Lower leg skin (tissue), 4 donors: ENCODE measurements at regions not wholly inside any gene's neighbourhood (a gene's known extent, or its start where the extent isn't known, plus 50 kb on each side); places are given as distances from the start of the nearest gene placed in this dataset.

Experiments used
- DNase-seq, 2 donors: peaks; one replicate each; pipeline ENCODE4 v3.0.0-alpha.2; 2019; ENCODE audit warnings: low spot score in 2 of 2
- H3K4me3 ChIP-seq: fragments of 200-600 bp; sonication (generic); 2 replicates; pipeline ENCODE4 v1.5.1; 2017; ENCODE audit warnings: mild to moderate bottlenecking, low read depth; ENCODE audit not compliant: poor library complexity, severe bottlenecking
- POLR2A ChIP-seq, 2 donors: fragments of 450-650 bp; IDR thresholded peaks; one replicate each; pipeline ENCODE4 v1.6.1; 2016 to 2017; ENCODE audit warnings: antibody characterized with exemption in 2 of 2, mild to moderate bottlenecking in 1 of 2, moderate library complexity in 1 of 2
- WGBS, 2 donors: methylation state at CpG; one replicate each; pipeline ENCODE4 v1.1.5; 2018; 5-methylcytosine and 5-hydroxymethylcytosine counted together
- intact Hi-C: fragments of 100-400 bp; cut with DNase I; formaldehyde crosslinking; loops from one replicate; pipeline ENCODE4 v1.15.0; 2023; ENCODE audit warnings: low total_unique reads
- TF ChIP-seq, protein P1 (sequence below), 3 donors: fragments of 450-650 bp; IDR thresholded peaks; one replicate each; pipeline ENCODE4 v1.5.1; 2016; ENCODE audit warnings: antibody characterized with exemption in 3 of 3, mild to moderate bottlenecking in 3 of 3, moderate library complexity in 2 of 3

DNA sequence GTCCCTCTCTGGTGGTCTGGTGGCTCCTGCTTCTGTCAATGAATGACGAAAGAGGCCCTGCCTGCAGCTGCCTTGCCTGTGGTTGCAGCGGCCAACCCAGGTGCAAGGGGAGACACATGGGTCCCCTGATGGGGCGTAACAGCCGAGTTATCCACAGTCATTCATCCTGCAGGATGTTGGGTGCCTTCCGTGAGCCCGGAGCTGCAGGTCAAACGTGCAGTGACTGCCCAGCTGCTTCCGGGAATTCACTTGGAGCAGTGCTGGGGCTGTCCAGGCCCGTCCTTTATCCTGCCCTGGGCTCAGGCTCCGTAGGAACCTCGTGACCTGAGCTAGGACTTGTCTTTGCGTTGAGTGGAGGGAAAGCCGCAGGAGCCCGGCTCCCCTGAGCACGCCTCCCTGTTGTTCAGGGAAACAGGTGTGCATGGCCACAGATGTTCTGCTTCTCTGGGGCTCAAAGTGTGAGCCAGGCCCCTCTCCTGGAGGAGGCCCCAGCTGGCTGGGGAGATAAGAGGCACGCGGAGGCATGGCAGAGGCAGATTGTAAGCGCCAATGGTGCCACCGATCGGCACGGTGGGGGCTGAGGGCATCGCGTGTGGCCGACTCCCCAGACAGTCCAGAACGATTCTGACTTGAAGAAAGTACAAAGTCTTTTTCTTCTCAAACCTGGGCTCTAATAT, 635.4 kb downstream of the BRD1 start:
- no peak for DNase-seq
- TF ChIP-seq, protein P1, sequence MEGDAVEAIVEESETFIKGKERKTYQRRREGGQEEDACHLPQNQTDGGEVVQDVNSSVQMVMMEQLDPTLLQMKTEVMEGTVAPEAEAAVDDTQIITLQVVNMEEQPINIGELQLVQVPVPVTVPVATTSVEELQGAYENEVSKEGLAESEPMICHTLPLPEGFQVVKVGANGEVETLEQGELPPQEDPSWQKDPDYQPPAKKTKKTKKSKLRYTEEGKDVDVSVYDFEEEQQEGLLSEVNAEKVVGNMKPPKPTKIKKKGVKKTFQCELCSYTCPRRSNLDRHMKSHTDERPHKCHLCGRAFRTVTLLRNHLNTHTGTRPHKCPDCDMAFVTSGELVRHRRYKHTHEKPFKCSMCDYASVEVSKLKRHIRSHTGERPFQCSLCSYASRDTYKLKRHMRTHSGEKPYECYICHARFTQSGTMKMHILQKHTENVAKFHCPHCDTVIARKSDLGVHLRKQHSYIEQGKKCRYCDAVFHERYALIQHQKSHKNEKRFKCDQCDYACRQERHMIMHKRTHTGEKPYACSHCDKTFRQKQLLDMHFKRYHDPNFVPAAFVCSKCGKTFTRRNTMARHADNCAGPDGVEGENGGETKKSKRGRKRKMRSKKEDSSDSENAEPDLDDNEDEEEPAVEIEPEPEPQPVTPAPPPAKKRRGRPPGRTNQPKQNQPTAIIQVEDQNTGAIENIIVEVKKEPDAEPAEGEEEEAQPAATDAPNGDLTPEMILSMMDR (IDR thresholded peaks at IDR 0.05): no peak
- TF ChIP-seq POLR2A (IDR thresholded peaks at IDR 0.05): no peak
- intact Hi-C loops: no loop called here
- no peak overlapping the region for H3K4me3 ChIP-seq
- WGBS, 2 donors: 43 to 60% methylated on average over 18 to 21 of the region's 25 CpGs

DNA sequence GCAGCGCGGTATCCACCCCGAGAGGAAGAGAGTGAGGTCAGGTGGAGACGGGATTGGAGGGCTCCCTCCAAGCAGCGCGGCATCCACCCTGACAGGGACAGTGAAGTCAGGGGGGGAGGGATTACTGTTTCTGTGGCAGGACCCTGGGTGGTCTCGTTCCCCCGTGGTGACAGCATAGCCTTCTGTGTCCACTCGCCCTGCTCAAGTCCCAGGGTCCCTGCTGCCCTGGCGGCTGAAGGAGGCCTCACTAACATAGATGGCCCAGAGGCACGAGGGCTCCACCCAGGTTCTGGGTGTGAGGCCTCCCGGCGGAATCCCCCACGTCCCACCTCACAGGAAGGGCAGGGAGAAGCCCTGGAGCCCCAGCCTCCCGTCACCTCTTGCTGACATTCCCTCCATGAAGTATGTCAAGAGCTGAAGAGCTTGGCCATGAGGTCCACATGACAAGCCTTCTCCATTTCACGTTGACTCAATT, 636.1 kb downstream of the BRD1 start:
- TF ChIP-seq POLR2A (IDR thresholded peaks at IDR 0.05): no peak
- TF ChIP-seq, protein P1 (IDR thresholded peaks at IDR 0.05): no peak
- 72 to 82% methylated on average over 15 to 16 of the region's 16 CpGs for WGBS, 2 donors
- intact Hi-C loops: no loop called here
- no peak overlapping the region for H3K4me3 ChIP-seq
- DNase-seq: no peak

DNA sequence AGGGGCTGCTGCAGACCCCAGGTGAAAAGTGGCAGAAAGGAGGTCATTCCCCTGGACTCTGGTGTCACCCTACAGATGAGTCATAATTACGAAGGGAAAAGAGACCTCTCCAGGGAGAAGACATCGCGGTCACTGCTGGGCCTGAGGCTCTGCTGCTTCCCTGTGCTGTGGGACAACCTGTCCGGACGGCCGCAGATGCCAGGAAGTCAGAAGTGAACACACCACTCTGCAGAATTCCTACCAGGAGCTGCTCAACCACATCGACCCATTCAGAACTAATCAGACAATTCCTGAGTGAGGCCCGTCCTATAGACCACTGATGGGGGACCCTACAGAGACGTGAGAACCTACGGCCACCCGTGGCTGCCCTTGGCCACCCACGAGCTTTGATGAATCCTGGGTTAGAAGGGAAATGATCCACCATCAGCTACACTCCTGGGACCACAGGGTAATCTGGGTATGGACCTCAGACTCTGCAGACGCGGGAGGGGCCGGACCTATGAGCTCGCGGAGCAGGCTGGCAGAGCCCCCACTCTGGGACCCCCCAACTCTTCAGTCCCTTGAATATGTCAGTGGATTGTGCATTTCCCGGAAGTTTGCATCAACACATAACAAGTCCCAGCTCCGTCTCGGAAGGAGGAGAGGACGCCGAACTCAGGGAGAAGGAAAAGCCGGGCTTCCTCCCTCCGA, 636.7 kb downstream of the BRD1 start:
- no peak overlapping the region for H3K4me3 ChIP-seq
- 81% methylated on average over 22 to 24 of the region's 24 CpGs for WGBS, 2 donors
- intact Hi-C loops: no loop called here
- TF ChIP-seq, protein P1 (IDR thresholded peaks at IDR 0.05): no peak
- TF ChIP-seq POLR2A (IDR thresholded peaks at IDR 0.05): no peak
- DNase-seq: no peak

DNA sequence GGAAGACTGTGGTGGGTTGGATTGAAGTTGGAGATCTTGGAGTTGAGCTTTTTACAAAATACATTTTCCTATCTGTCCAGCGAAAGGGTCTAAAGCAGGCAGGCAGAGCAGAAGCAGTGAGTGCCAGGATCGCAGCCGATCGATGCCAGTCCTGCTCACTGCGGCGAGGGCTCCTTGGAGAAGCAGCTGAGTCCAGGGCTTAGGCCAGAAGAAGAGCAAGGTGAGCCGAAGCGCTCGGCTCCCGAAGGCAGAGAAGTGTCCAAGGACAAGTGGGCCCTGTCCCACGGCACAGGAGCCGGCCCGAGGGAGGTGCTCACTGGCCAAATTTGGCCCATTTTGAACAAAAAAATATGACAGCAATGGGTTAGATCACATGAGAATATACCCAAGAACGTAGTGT, 637.8 kb downstream of the BRD1 start:
- intact Hi-C loops: no loop called here
- TF ChIP-seq POLR2A (IDR thresholded peaks at IDR 0.05): no peak
- TF ChIP-seq, protein P1 (IDR thresholded peaks at IDR 0.05): no peak
- 84 to 90% methylated on average over 14 of the region's 14 CpGs for WGBS, 2 donors
- DNase-seq: no peak
- H3K4me3 ChIP-seq: no peak overlapping the region

DNA sequence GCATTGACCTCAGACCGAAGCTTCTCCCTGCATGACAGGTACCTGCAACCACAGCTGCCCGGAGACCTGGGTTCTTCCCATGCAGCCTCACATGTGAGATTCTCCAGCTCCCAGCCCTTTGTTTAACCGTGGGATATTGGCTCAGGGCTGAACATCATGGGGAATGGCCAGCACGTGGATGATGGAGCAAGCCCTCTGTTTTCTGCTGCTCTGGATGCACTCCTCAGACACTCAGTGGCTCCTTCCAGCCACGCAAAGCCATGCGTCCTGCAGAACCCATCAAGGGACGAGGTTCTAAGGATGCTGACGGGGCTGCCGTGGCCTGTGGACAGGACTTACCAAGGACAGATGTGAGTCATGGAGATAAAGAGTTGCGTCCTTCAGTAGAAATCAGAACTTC, 639.1 kb downstream of the BRD1 start:
- TF ChIP-seq POLR2A (IDR thresholded peaks at IDR 0.05): no peak
- TF ChIP-seq, protein P1 (IDR thresholded peaks at IDR 0.05): no peak
- 94% methylated on average over 10 of the region's 10 CpGs for WGBS, 2 donors
- no peak for DNase-seq
- H3K4me3 ChIP-seq: no peak overlapping the region
- intact Hi-C loops: no loop called here
